ENCODE measurements at regions not wholly inside any gene's neighbourhood (a gene's known extent, or its start where the extent isn't known, plus 50 kb on each side); places are given as distances from the start of the nearest gene placed in this dataset.

DNA sequence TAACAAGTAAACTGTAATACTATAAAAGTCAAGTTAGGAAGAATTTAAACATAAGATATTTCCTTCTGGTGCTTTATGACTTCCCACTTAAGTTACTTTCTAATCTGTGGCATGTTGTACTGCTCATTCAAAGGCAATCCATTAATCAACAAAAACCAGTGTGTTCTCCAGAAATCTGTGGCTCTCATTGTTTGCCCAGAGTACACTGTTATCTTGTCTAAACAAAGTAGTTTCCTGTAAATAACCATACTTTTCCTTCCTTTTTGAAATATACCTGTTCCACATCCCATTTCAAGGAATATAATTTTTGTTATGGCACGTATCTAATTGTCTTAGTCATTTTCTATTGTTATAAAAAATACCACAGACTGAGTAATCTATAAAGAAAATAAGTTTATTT lies 184.1 kb downstream of the CCER1 start (continued):
- no peak for TF ChIP-seq HDAC2 (IDR thresholded peaks at IDR 0.05)

DNA sequence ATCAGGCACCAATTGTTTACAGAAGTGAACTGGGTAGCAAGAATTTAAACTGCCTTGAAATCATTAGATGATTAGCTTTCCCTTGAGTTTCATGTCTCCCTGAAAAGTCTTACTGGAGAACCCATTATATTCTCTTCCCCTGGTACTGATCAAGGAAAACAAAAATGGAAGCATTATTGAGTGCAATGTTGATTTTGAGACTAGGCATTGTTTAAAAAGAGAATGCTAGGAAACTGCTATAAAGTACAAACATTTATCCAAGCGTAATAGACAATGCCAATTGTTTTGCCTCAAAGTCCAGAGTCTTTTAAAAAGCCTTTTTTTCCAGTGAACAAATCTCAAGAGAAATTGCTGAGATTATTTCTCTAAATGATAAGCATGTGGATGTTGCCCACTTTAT lies 197.0 kb downstream of the CCER1 start:
- SMC1A ChIA-PET (ENCODE audit: uncharacterized antibody, unreplicated experiment): no interaction called here
- H2AFZ ChIP-seq (ENCODE audit: control insufficient read depth, low read depth, low read length): no peak overlapping the region
- H3K79me2 ChIP-seq (ENCODE audit: control insufficient read depth, insufficient read depth, low read length): no peaks in the 10 kb centered on the region
- CTCF ChIA-PET: no interaction called here
- no peak overlapping the region for H3K27ac ChIP-seq (ENCODE audit: control insufficient read depth, insufficient read depth)
- RAD21 ChIA-PET (ENCODE audit: unreplicated experiment): no interaction called here
- H3K27me3 ChIP-seq (replicated peaks in 1 of 2; ENCODE audit: control insufficient read depth in 2 of 2, insufficient read depth in 2 of 2, low read length in 1 of 2): no peaks in the 10 kb centered on the region
- FAIRE-seq: no peak
- H3K4me3 ChIP-seq: no peak overlapping the region
- no peaks in the 10 kb centered on the region for H3K4me1 ChIP-seq (ENCODE audit: control insufficient read depth, insufficient read depth, low read length)
- H3K9ac ChIP-seq (ENCODE audit: control insufficient read depth, insufficient read depth, low read length): no peak overlapping the region
- ATAC-seq: no peak
- POLR2A ChIA-PET: no interaction called here
- no peak overlapping the region for H3K4me2 ChIP-seq (ENCODE audit: control insufficient read depth, insufficient read depth)
- in situ Hi-C loops (cut with MboI): no loop called here
- intact Hi-C loops (cut with micrococcal nuclease; ENCODE audit: unreplicated experiment): no loop called here
- H3K36me3 ChIP-seq (ENCODE audit: control insufficient read depth in 2 of 2, insufficient read depth in 2 of 2, low read length in 1 of 2): no peaks in the 10 kb centered on the region
- DNase-seq (ENCODE audit: low read depth, low spot score): no peak
- 0% methylated on average over 1 of the region's 1 CpG for WGBS (ENCODE audit: insufficient coverage, insufficient replicate concordance, low lambda C conversion rate, missing lambda C conversion rate)
- no peaks in the 10 kb centered on the region for H4K20me1 ChIP-seq (ENCODE audit: control insufficient read depth, insufficient read depth)
- no peaks in the 10 kb centered on the region for H3K9me3 ChIP-seq (replicated peaks; ENCODE audit: control insufficient read depth, insufficient read depth, low read length)
- no TSS peak for BruUV-seq (replicated peaks)
- TF ChIP-seq, protein P1, sequence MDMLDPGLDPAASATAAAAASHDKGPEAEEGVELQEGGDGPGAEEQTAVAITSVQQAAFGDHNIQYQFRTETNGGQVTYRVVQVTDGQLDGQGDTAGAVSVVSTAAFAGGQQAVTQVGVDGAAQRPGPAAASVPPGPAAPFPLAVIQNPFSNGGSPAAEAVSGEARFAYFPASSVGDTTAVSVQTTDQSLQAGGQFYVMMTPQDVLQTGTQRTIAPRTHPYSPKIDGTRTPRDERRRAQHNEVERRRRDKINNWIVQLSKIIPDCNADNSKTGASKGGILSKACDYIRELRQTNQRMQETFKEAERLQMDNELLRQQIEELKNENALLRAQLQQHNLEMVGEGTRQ (IDR thresholded peaks at IDR 0.05; ENCODE audit: borderline replicate concordance, low read depth, low read length): no peak
- TF ChIP-seq POLR2AphosphoS2 (IDR thresholded peaks at IDR 0.05; ENCODE audit: low read depth, low read length) (no peak), NFYA (IDR thresholded peaks at IDR 0.05; ENCODE audit: borderline replicate concordance, low read depth, low read length) (no peak), CEBPB (IDR thresholded peaks at IDR 0.05; ENCODE audit: borderline replicate concordance in 1 of 2, low read depth in 2 of 2, low read length in 2 of 2) (no peak), ZBTB11 (CRISPR knock-in tag; IDR thresholded peaks at IDR 0.05) (no peak), E2F4 (IDR thresholded peaks at IDR 0.05; ENCODE audit: low read depth, low read length) (no peak), TCF3 (IDR thresholded peaks at IDR 0.05; ENCODE audit: borderline replicate concordance, insufficient read depth, low read depth, low read length) (no peak), ZNF207 (IDR thresholded peaks at IDR 0.05; ENCODE audit: borderline replicate concordance) (no peak), ZZZ3 (IDR thresholded peaks at IDR 0.05; ENCODE audit: control insufficient read depth, insufficient read length, low read depth) (no peak), ZNF274 (IDR thresholded peaks at IDR 0.05; ENCODE audit: insufficient read depth, insufficient read length) (no peak), CHD2 (IDR thresholded peaks at IDR 0.05; ENCODE audit: borderline replicate concordance, low read depth, low read length) (no peak)
- TF ChIP-seq, protein P2, sequence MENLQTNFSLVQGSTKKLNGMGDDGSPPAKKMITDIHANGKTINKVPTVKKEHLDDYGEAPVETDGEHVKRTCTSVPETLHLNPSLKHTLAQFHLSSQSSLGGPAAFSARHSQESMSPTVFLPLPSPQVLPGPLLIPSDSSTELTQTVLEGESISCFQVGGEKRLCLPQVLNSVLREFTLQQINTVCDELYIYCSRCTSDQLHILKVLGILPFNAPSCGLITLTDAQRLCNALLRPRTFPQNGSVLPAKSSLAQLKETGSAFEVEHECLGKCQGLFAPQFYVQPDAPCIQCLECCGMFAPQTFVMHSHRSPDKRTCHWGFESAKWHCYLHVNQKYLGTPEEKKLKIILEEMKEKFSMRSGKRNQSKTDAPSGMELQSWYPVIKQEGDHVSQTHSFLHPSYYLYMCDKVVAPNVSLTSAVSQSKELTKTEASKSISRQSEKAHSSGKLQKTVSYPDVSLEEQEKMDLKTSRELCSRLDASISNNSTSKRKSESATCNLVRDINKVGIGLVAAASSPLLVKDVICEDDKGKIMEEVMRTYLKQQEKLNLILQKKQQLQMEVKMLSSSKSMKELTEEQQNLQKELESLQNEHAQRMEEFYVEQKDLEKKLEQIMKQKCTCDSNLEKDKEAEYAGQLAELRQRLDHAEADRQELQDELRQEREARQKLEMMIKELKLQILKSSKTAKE (IDR thresholded peaks at IDR 0.05; ENCODE audit: low read depth, poor library complexity, severe bottlenecking): no peak
- TF ChIP-seq, protein P3, sequence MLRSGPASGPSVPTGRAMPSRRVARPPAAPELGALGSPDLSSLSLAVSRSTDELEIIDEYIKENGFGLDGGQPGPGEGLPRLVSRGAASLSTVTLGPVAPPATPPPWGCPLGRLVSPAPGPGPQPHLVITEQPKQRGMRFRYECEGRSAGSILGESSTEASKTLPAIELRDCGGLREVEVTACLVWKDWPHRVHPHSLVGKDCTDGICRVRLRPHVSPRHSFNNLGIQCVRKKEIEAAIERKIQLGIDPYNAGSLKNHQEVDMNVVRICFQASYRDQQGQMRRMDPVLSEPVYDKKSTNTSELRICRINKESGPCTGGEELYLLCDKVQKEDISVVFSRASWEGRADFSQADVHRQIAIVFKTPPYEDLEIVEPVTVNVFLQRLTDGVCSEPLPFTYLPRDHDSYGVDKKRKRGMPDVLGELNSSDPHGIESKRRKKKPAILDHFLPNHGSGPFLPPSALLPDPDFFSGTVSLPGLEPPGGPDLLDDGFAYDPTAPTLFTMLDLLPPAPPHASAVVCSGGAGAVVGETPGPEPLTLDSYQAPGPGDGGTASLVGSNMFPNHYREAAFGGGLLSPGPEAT (IDR thresholded peaks at IDR 0.05; ENCODE audit: low read depth): no peak

All from GM12878 (cell line).